ENCODE measurements at regions not wholly inside any gene's neighbourhood (a gene's known extent, or its start where the extent isn't known, plus 50 kb on each side); places are given as distances from the start of the nearest gene placed in this dataset.

DNA sequence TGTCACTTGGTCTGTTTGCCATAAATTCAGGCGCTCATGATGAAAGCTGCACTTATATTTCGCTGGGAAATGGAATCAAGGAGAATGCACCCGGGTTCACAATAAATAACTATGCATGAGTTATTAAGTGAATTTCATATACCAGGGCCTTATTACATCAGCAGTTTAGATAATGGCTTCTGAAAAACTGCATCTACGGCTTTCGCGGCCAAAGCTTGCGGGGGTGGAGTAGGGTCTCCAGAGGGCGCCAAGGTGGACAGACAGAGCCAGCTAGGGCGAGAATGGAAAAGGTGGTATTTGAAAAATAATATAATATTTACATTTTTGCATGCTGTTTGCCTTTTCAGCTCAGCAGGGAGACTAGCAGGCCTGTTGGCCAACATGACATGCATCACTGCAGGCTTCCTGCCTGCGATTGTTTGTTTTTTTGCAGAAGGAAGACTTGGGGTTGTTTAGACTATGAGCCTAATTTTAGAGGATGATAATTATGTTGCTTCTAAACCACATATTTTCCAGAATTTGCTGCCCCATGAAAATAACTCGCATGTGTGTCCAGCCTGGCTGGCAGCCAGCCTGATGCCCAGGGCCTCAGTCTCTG is 173.8 kb upstream of the IRX3 start:
- intact Hi-C loops (cut with micrococcal nuclease) = no loop called here

DNA sequence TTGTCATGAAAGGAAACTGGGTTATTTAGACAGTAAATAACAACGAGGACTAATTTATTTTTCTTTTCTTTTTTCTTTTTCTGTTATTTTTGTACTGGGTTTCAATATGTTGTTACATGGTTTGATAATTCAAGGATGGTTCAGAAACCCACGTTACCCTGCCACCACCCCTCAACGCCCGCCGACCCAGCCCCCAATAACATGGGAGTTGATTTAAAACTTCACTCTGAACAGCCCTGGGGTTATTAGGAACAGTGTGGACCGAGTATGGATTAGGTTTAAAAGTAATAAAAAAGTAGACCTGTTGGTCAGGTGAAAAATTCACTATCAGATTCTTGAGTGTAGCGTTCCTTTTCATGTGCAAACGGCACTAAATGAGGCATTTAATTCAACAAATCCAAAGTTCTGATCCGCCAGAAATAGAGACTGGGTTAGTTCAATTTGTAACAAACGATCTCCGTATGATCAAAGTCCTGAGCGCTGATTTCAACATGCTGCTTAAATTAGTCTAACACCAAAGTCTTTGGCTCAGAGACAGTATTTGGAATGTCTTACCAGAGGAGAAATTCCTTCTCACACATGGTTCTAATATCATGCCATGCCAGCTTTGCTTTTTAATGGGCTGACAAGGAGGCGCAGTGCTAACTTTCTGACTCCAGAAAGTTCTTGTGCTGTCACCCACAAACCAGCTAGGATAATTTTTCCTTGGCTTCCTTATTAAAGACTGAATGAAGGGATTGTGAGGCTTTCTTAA is 173.1 kb upstream of the IRX3 start:
- no peak for ATAC-seq (ENCODE audit: low read depth)
- Mint-ChIP-seq H3K9me3 (peaks cover 12% of the 10 kb centered on the region), H3K27ac (no peak overlapping the region), H3K27me3 (no peaks in the 10 kb centered on the region), H3K4me3 (no peak overlapping the region), H3K4me1 (no peaks in the 10 kb centered on the region), H3K36me3 (ENCODE audit: low read depth) (no peaks in the 10 kb centered on the region)
- intact Hi-C loops (cut with micrococcal nuclease) = no loop called here
- ChIA-PET CTCF (no interaction called here), POLR2A (no interaction called here)
- no peak for DNase-seq
- TF ChIP-seq, protein P1, sequence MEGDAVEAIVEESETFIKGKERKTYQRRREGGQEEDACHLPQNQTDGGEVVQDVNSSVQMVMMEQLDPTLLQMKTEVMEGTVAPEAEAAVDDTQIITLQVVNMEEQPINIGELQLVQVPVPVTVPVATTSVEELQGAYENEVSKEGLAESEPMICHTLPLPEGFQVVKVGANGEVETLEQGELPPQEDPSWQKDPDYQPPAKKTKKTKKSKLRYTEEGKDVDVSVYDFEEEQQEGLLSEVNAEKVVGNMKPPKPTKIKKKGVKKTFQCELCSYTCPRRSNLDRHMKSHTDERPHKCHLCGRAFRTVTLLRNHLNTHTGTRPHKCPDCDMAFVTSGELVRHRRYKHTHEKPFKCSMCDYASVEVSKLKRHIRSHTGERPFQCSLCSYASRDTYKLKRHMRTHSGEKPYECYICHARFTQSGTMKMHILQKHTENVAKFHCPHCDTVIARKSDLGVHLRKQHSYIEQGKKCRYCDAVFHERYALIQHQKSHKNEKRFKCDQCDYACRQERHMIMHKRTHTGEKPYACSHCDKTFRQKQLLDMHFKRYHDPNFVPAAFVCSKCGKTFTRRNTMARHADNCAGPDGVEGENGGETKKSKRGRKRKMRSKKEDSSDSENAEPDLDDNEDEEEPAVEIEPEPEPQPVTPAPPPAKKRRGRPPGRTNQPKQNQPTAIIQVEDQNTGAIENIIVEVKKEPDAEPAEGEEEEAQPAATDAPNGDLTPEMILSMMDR (IDR thresholded peaks at IDR 0.05) = no peak

More for the DNA sequence above, 173.8 kb upstream of the IRX3 start:
- peaks cover 14% of the 10 kb centered on the region for H3K9me3 Mint-ChIP-seq
- H3K36me3 Mint-ChIP-seq (ENCODE audit: low read depth) = no peaks in the 10 kb centered on the region
- no peak overlapping the region for H3K27ac Mint-ChIP-seq
- no peaks in the 10 kb centered on the region for H3K4me1 Mint-ChIP-seq
- POLR2A ChIA-PET = no interaction called here
- ATAC-seq (ENCODE audit: low read depth) (no peak), DNase-seq (no peak)
- TF ChIP-seq, protein P1 (IDR thresholded peaks at IDR 0.05) = no peak
- H3K4me3 Mint-ChIP-seq = no peak overlapping the region
- H3K27me3 Mint-ChIP-seq = no peaks in the 10 kb centered on the region
- CTCF ChIA-PET = no interaction called here

DNA sequence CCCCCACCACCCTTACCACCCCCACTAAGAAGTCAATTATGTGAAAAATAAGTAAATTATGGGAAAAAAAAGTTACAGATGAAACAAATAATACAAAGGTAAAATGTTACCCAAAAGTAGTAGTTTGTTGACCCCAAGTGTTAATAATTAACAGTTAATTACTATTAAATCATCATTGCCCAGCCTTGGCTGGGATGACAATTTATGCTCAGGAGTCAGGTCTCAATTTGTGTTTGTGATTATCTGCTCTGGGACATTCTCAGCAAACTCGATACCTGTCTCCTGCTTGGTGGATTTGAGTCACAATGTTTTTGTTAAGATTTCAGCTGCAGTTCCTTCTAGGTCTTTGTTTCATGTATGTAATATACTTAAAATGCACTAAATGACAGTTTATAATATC is 172.3 kb upstream of the IRX3 start:
- H3K27ac Mint-ChIP-seq = no peak overlapping the region
- no peak overlapping the region for H3K4me3 Mint-ChIP-seq
- H3K27me3 Mint-ChIP-seq = no peaks in the 10 kb centered on the region
- ATAC-seq (ENCODE audit: low read depth) (no peak), DNase-seq (no peak)
- POLR2A ChIA-PET = no interaction called here
- CTCF ChIA-PET = no interaction called here
- TF ChIP-seq, protein P1 (IDR thresholded peaks at IDR 0.05) = no peak
- intact Hi-C loops (cut with micrococcal nuclease) = no loop called here
- no peaks in the 10 kb centered on the region for H3K36me3 Mint-ChIP-seq (ENCODE audit: low read depth)
- peaks cover 5% of the 10 kb centered on the region for H3K9me3 Mint-ChIP-seq
- H3K4me1 Mint-ChIP-seq = no peaks in the 10 kb centered on the region

DNA sequence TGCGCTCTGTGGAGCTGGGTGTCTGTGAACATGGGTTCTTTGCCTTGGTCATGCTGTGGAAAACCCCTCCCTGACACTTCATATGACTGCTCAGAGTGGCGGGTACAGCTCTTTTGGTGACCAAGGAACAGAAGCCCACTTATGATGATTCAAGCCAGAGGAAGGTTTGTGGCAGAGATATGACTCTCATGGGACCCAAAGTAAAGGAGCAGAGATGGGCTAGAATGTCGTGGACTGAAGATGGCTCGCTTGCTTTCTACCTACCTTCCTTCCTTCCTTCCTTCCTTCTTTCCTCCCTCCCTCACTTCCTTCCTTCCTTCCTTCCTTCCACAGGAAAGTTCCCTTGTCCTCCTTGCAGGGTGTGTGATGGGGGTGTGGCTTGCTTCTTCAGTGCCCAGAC is 169.7 kb upstream of the IRX3 start:
- H3K4me1 Mint-ChIP-seq = no peaks in the 10 kb centered on the region

DNA sequence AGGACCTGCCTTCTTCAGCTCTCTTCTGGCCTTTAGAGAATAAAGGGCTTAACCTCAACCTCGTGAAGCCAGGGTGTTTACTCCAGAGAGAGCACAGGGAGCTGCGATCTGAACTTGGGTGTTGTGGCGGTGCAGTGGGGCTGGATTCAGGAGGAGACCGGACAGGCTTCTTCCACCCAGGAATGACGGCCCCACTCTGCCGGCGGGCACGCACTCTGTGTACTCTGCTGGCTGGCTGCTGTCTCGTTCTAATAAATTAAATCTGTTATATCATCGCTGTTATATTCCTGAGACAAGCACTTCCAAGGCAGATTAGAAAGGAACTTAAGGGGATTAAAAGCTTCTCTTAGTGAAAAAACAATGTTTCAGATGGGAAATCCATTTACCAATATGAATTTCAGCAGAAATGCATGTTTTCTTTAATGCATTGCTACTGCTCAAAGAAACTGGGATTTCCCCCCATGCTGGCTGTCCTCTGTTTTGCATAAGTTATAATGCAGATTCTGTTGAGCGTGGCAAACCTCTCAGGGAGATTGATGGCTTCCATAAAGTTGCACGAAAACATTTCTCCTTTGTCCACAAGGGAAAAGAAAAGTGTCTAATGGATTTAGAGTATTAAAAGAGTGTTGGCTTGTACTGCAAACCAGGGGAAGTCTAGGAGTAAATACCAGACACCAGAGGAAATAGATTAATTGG is 168.6 kb upstream of the IRX3 start:
- no peak overlapping the region for H3K4me3 Mint-ChIP-seq
- TF ChIP-seq, protein P1 (IDR thresholded peaks at IDR 0.05) = no peak
- ATAC-seq (ENCODE audit: low read depth) (no peak), DNase-seq (no peak)
- no peaks in the 10 kb centered on the region for H3K9me3 Mint-ChIP-seq
- intact Hi-C loops (cut with micrococcal nuclease) = no loop called here
- ChIA-PET POLR2A (no interaction called here), CTCF (no interaction called here)
- H3K27me3 Mint-ChIP-seq = no peaks in the 10 kb centered on the region
- no peaks in the 10 kb centered on the region for H3K4me1 Mint-ChIP-seq
- H3K36me3 Mint-ChIP-seq (ENCODE audit: low read depth) = no peaks in the 10 kb centered on the region
- H3K27ac Mint-ChIP-seq = no peak overlapping the region

More for the DNA sequence above, 169.7 kb upstream of the IRX3 start:
- no peaks in the 10 kb centered on the region for H3K36me3 Mint-ChIP-seq (ENCODE audit: low read depth)
- H3K4me3 Mint-ChIP-seq = no peak overlapping the region
- intact Hi-C loops (cut with micrococcal nuclease) = no loop called here
- DNase-seq (no peak), ATAC-seq (ENCODE audit: low read depth) (no peak)
- POLR2A ChIA-PET = no interaction called here
- H3K9me3 Mint-ChIP-seq = no peaks in the 10 kb centered on the region
- TF ChIP-seq, protein P1 (IDR thresholded peaks at IDR 0.05) = no peak
- CTCF ChIA-PET = no interaction called here
- H3K27ac Mint-ChIP-seq = no peak overlapping the region
- H3K27me3 Mint-ChIP-seq = no peaks in the 10 kb centered on the region

Measured in activated B cell treated with CpG ODN at 0.5 μM for 24 hours (primary cell).